Activated CD8-positive, alpha-beta memory T cell treated with anti-CD3 and anti-CD28 coated beads, Interleukin-2, amount 50 U/mL, for 4 hours (primary cell): ENCODE measurements at regions not wholly inside any gene's neighbourhood (a gene's known extent, or its start where the extent isn't known, plus 50 kb on each side); places are given as distances from the start of the nearest gene placed in this dataset.
"Not testable (repeated sequence)": the region's sequence is repeated elsewhere in the genome, so short reads cannot be mapped to it uniquely, and the experiment has no call there.

Experiments used
- DNase-seq: peaks from one replicate; pipeline ENCODE4 v3.0.0-alpha.2; 2020

GRCh38 chr7:4527988-4528636, 154.0 kb upstream of the FOXK1 start:
- DNase-seq: no peak

GRCh38 chr7:4531236-4531635, 150.9 kb upstream of the FOXK1 start:
- DNase-seq: no peak

- DNase-seq: not testable (repeated sequence)
Measured at GRCh38 chr7:4533339-4533738, 148.8 kb upstream of the FOXK1 start.

GRCh38 chr7:4549681-4550080, 132.4 kb upstream of the FOXK1 start:
- DNase-seq: no peak

- DNase-seq: no peak
Measured at GRCh38 chr7:4550117-4550516, 132.0 kb upstream of the FOXK1 start.

- no peak for DNase-seq
Measured at GRCh38 chr7:4552985-4553384, 129.1 kb upstream of the FOXK1 start.

- DNase-seq: no peak
Measured at GRCh38 chr7:4556868-4557793, 125.0 kb upstream of the FOXK1 start.

GRCh38 chr7:4561795-4562194, 120.3 kb upstream of the FOXK1 start:
- DNase-seq: no peak

- no peak for DNase-seq
Measured at GRCh38 chr7:4566714-4567113, 115.4 kb upstream of the FOXK1 start.

GRCh38 chr7:4574851-4575250, 107.2 kb upstream of the FOXK1 start:
- DNase-seq: no peak

- DNase-seq: no peak
Measured at GRCh38 chr7:4575254-4575653, 106.8 kb upstream of the FOXK1 start.

- no peak for DNase-seq
Measured at GRCh38 chr7:4602905-4603842, 78.9 kb upstream of the FOXK1 start.

- no peak for DNase-seq
Measured at GRCh38 chr7:4603843-4604231, 78.3 kb upstream of the FOXK1 start.

- no peak for DNase-seq
Measured at GRCh38 chr7:4604456-4604940, 77.6 kb upstream of the FOXK1 start.

- no peak for DNase-seq
Measured at GRCh38 chr7:4606797-4607196, 75.3 kb upstream of the FOXK1 start.

GRCh38 chr7:4607311-4607729, 74.8 kb upstream of the FOXK1 start:
- no peak for DNase-seq

- DNase-seq: not testable (repeated sequence)
Measured at GRCh38 chr7:4609576-4609975, 72.5 kb upstream of the FOXK1 start.

- DNase-seq: peak; percentile 43
Measured at GRCh38 chr7:4610768-4611467, 71.2 kb upstream of the FOXK1 start.

- DNase-seq: no peak
Measured at GRCh38 chr7:4612237-4612636, 69.9 kb upstream of the FOXK1 start.

- no peak for DNase-seq
Measured at GRCh38 chr7:4612939-4613841, 68.9 kb upstream of the FOXK1 start.

GRCh38 chr7:4613846-4614548, 68.1 kb upstream of the FOXK1 start:
- no peak for DNase-seq
